ENCODE measurements at regions not wholly inside any gene's neighbourhood (a gene's known extent, or its start where the extent isn't known, plus 50 kb on each side); places are given as distances from the start of the nearest gene placed in this dataset.

- Histone ChIP-seq H3K9ac (ENCODE audit: low read length) (no peak overlapping the region), H3K27me3 (ENCODE audit: low read length) (no peaks in the 10 kb centered on the region), H3F3A (ENCODE audit: insufficient read depth) (no peaks in the 10 kb centered on the region), H4K20me1 (ENCODE audit: low read depth, low read length) (no peaks in the 10 kb centered on the region), H3K27ac (ENCODE audit: low read depth, low read length) (no peak overlapping the region), H3K4me3 (ENCODE audit: insufficient read depth, low read length, poor library complexity, severe bottlenecking) (no peak overlapping the region), H3K9me2 (replicated peaks; ENCODE audit: insufficient read depth, low read length) (no peaks in the 10 kb centered on the region), H2AFZ (ENCODE audit: low read depth, low read length, severe bottlenecking) (no peak overlapping the region), H3K36me3 (ENCODE audit: low read length) (no peaks in the 10 kb centered on the region), H3K4me2 (ENCODE audit: low read depth, low read length, poor library complexity, severe bottlenecking) (no peak overlapping the region), H3K9me3 (ENCODE audit: insufficient read depth, low read length) (no peaks in the 10 kb centered on the region), H3K79me2 (ENCODE audit: insufficient read depth, low read length) (no peaks in the 10 kb centered on the region)
- TF ChIP-seq EZH2phosphoT487 (conservative IDR thresholded peaks at IDR 0.05; ENCODE audit: low read length): no peak
Observed at GRCh38 chr20:7022597-7022996, 255.1 kb downstream of the BMP2 start.

- Histone ChIP-seq H3K79me2 (ENCODE audit: insufficient read depth, low read length) (no peaks in the 10 kb centered on the region), H3K9me3 (ENCODE audit: insufficient read depth, low read length) (no peaks in the 10 kb centered on the region), H3F3A (ENCODE audit: insufficient read depth) (no peaks in the 10 kb centered on the region), H3K4me3 (ENCODE audit: insufficient read depth, low read length, poor library complexity, severe bottlenecking) (no peak overlapping the region), H3K27me3 (ENCODE audit: low read length) (no peaks in the 10 kb centered on the region), H3K4me2 (ENCODE audit: low read depth, low read length, poor library complexity, severe bottlenecking) (no peak overlapping the region), H2AFZ (ENCODE audit: low read depth, low read length, severe bottlenecking) (no peak overlapping the region), H4K20me1 (ENCODE audit: low read depth, low read length) (no peaks in the 10 kb centered on the region), H3K36me3 (ENCODE audit: low read length) (no peaks in the 10 kb centered on the region), H3K9me2 (replicated peaks; ENCODE audit: insufficient read depth, low read length) (no peaks in the 10 kb centered on the region), H3K27ac (ENCODE audit: low read depth, low read length) (no peak overlapping the region), H3K9ac (ENCODE audit: low read length) (no peak overlapping the region)
- TF ChIP-seq CTCF (IDR thresholded peaks at IDR 0.05; ENCODE audit: insufficient read depth, low read length, poor library complexity, severe bottlenecking) (no peak), EZH2phosphoT487 (conservative IDR thresholded peaks at IDR 0.05; ENCODE audit: low read length) (no peak)
Observed at GRCh38 chr20:7025635-7026034, 258.1 kb downstream of the BMP2 start.

GRCh38 chr20:7029019-7029418 lies 261.5 kb downstream of the BMP2 start:
- no peak overlapping the region for H2AFZ ChIP-seq (ENCODE audit: low read depth, low read length, severe bottlenecking)
- no peak for TF ChIP-seq EZH2phosphoT487 (conservative IDR thresholded peaks at IDR 0.05; ENCODE audit: low read length)
- no peak for TF ChIP-seq CTCF (IDR thresholded peaks at IDR 0.05; ENCODE audit: insufficient read depth, low read length, poor library complexity, severe bottlenecking)

GRCh38 chr20:7031222-7031621 lies 263.7 kb downstream of the BMP2 start:
- Histone ChIP-seq H3K4me2 (ENCODE audit: low read depth, low read length, poor library complexity, severe bottlenecking) (no peak overlapping the region), H3K36me3 (ENCODE audit: low read length) (no peaks in the 10 kb centered on the region), H3K9me3 (ENCODE audit: insufficient read depth, low read length) (no peaks in the 10 kb centered on the region), H4K20me1 (ENCODE audit: low read depth, low read length) (no peaks in the 10 kb centered on the region), H3K27ac (ENCODE audit: low read depth, low read length) (no peak overlapping the region), H3K79me2 (ENCODE audit: insufficient read depth, low read length) (no peaks in the 10 kb centered on the region), H3F3A (ENCODE audit: insufficient read depth) (no peaks in the 10 kb centered on the region), H3K27me3 (ENCODE audit: low read length) (no peaks in the 10 kb centered on the region), H2AFZ (ENCODE audit: low read depth, low read length, severe bottlenecking) (no peak overlapping the region), H3K9ac (ENCODE audit: low read length) (no peak overlapping the region), H3K4me3 (ENCODE audit: insufficient read depth, low read length, poor library complexity, severe bottlenecking) (no peak overlapping the region), H3K9me2 (replicated peaks; ENCODE audit: insufficient read depth, low read length) (no peaks in the 10 kb centered on the region)
- TF ChIP-seq CTCF (IDR thresholded peaks at IDR 0.05; ENCODE audit: insufficient read depth, low read length, poor library complexity, severe bottlenecking) (peak; percentile 27), EZH2phosphoT487 (conservative IDR thresholded peaks at IDR 0.05; ENCODE audit: low read length) (no peak)

More at GRCh38 chr20:7029019-7029418, 261.5 kb downstream of the BMP2 start:
- Histone ChIP-seq H3K27me3 (ENCODE audit: low read length) (no peaks in the 10 kb centered on the region), H3K27ac (ENCODE audit: low read depth, low read length) (no peak overlapping the region), H3K9ac (ENCODE audit: low read length) (no peak overlapping the region), H3K36me3 (ENCODE audit: low read length) (no peaks in the 10 kb centered on the region), H3K9me2 (replicated peaks; ENCODE audit: insufficient read depth, low read length) (no peaks in the 10 kb centered on the region), H3F3A (ENCODE audit: insufficient read depth) (no peaks in the 10 kb centered on the region), H3K79me2 (ENCODE audit: insufficient read depth, low read length) (no peaks in the 10 kb centered on the region), H4K20me1 (ENCODE audit: low read depth, low read length) (no peaks in the 10 kb centered on the region), H3K4me2 (ENCODE audit: low read depth, low read length, poor library complexity, severe bottlenecking) (no peak overlapping the region), H3K9me3 (ENCODE audit: insufficient read depth, low read length) (no peaks in the 10 kb centered on the region), H3K4me3 (ENCODE audit: insufficient read depth, low read length, poor library complexity, severe bottlenecking) (no peak overlapping the region)
